OCI-LY1 (cell line): ENCODE measurements at regions not wholly inside any gene's neighbourhood (a gene's known extent, or its start where the extent isn't known, plus 50 kb on each side); places are given as distances from the start of the nearest gene placed in this dataset.

Source experiments
- CTCF ChIP-seq: fragments of 200-600 bp; sonication (generic), shearing (Covaris generic); IDR thresholded peaks from 2 replicates; pipeline ENCODE4 v1.5.1; 2017; ENCODE audit warnings: mild to moderate bottlenecking, antibody characterized with exemption, low read length, moderate library complexity, mixed read lengths
- EZH2 ChIP-seq: fragments of 200-600 bp; sonication (generic), shearing (Covaris generic); IDR thresholded peaks from 2 replicates; pipeline ENCODE4 v1.8.0; 2017; ENCODE audit warnings: borderline replicate concordance, mixed run types, mild to moderate bottlenecking, antibody characterized with exemption, low read length, moderate library complexity, mixed read lengths

- no peak for TF ChIP-seq CTCF
- no peak for TF ChIP-seq EZH2
Observed at GRCh38 chr18:55093295-55093694, 134.0 kb upstream of the CCDC68 start.
